ENCODE measurements at regions not wholly inside any gene's neighbourhood (a gene's known extent, or its start where the extent isn't known, plus 50 kb on each side); places are given as distances from the start of the nearest gene placed in this dataset.

- ATAC-seq: no peak
- no peak overlapping the region for H3K4me2 ChIP-seq (ENCODE audit: insufficient read depth, low read length)
Observed at GRCh38 chr6:117126213-117126612, 139.1 kb upstream of the VGLL2 start.

DNA sequence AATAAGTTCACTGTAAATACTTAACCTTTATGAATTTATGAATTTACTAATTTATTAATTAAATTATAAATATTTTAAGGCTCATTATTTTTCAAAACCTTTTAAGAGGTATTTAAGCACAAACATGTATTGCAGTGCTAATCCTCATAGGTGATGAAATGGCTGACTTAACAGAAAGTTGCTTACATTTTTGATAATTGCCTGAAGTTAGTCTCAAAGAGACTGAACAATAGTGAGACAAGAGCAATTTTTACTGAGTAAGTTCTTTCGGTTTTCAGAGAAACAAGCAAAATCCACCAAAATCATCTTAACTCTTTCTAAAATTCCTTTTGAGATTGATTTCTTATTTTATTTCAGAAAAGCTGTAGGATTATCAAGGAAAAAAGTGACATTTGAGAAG is 137.3 kb upstream of the VGLL2 start:
- POLR2A ChIA-PET: no interaction called here
- no peak overlapping the region for H3K4me3 ChIP-seq
- H3K9me3 ChIP-seq (replicated peaks; ENCODE audit: control insufficient read depth, insufficient read depth, low read depth, low read length): no peaks in the 10 kb centered on the region
- H3K9ac ChIP-seq (ENCODE audit: insufficient read depth in 1 of 2, low read depth in 2 of 2, low read length in 2 of 2): no peak overlapping the region
- no peak for DNase-seq (ENCODE audit: extremely low read depth in 1 of 4, low spot score in 3 of 4)
- H3K36me3 ChIP-seq (ENCODE audit: control insufficient read depth, insufficient read depth, low read length): no peaks in the 10 kb centered on the region
- WGBS (ENCODE audit: insufficient coverage, low coverage, missing lambda C conversion rate): 7% methylated on average over 1 of the region's 1 CpG
- no peaks in the 10 kb centered on the region for H4K20me1 ChIP-seq (replicated peaks; ENCODE audit: control insufficient read depth, insufficient read depth, low read length)
- no peaks in the 10 kb centered on the region for H3K9me1 ChIP-seq (ENCODE audit: control insufficient read depth, insufficient read depth, low read length)
- intact Hi-C loops (cut with micrococcal nuclease): no loop called here
- H2AFZ ChIP-seq (ENCODE audit: low read depth, low read length): no peak overlapping the region
- H3K4me2 ChIP-seq (ENCODE audit: insufficient read depth, low read length): no peak overlapping the region
- CTCF ChIA-PET (ENCODE audit: low intra/inter-chr PET ratio): no interaction called here
- no peak for TF ChIP-seq CHCHD3 (CRISPR knock-in tag; IDR thresholded peaks at IDR 0.05)
- TF ChIP-seq ATF1 (CRISPR knock-in tag; IDR thresholded peaks at IDR 0.05): no peak
- no peak for TF ChIP-seq ATF1 (tag; IDR thresholded peaks at IDR 0.05)
- no peak for TF ChIP-seq KHSRP (IDR thresholded peaks at IDR 0.05)
- no peak for TF ChIP-seq GATAD2B (IDR thresholded peaks at IDR 0.05; ENCODE audit: borderline replicate concordance)
- no peak for TF ChIP-seq PTRF (tag; IDR thresholded peaks at IDR 0.05)
- TF ChIP-seq KLF10 (CRISPR knock-in tag; IDR thresholded peaks at IDR 0.05): no peak
- TF ChIP-seq ZNF165 (CRISPR knock-in tag; IDR thresholded peaks at IDR 0.05; ENCODE audit: borderline replicate concordance): no peak
- no peak for TF ChIP-seq DLX4 (CRISPR knock-in tag; IDR thresholded peaks at IDR 0.05)
- TF ChIP-seq CTCF (IDR thresholded peaks at IDR 0.05 in 2 of 3, conservative IDR thresholded peaks at IDR 0.05 in 1 of 3; ENCODE audit: insufficient read depth in 2 of 3, low read depth in 1 of 3, low read length in 3 of 3): no peak
- no peak overlapping the region for H3K27ac ChIP-seq (ENCODE audit: extremely low read depth, low read depth, low read length)
- ATAC-seq: no peak
- H3K27me3 ChIP-seq (ENCODE audit: control insufficient read depth in 2 of 2, insufficient read depth in 2 of 2, low read length in 2 of 2): no peaks in the 10 kb centered on the region
- BruUV-seq (replicated peaks): no TSS peak
- no peaks in the 10 kb centered on the region for H3K4me1 ChIP-seq (replicated peaks in 1 of 2; ENCODE audit: control insufficient read depth in 2 of 2, insufficient read depth in 2 of 2, low read length in 2 of 2)
- H3K79me2 ChIP-seq (ENCODE audit: control insufficient read depth, insufficient read depth, low read length): no peaks in the 10 kb centered on the region
- no peak for FAIRE-seq
- in situ Hi-C loops (cut with MboI): no loop called here

More at GRCh38 chr6:117126213-117126612, 139.1 kb upstream of the VGLL2 start:
- H4K20me1 ChIP-seq (replicated peaks; ENCODE audit: control insufficient read depth, insufficient read depth, low read length): no peaks in the 10 kb centered on the region
- H3K4me1 ChIP-seq (replicated peaks in 1 of 2; ENCODE audit: control insufficient read depth in 2 of 2, insufficient read depth in 2 of 2, low read length in 2 of 2): no peaks in the 10 kb centered on the region
- no peak overlapping the region for H2AFZ ChIP-seq (ENCODE audit: low read depth, low read length)
- ChIA-PET POLR2A (no interaction called here), CTCF (ENCODE audit: low intra/inter-chr PET ratio) (no interaction called here)
- H3K79me2 ChIP-seq (ENCODE audit: control insufficient read depth, insufficient read depth, low read length): no peaks in the 10 kb centered on the region
- TF ChIP-seq ZNF184 (CRISPR knock-in tag; IDR thresholded peaks at IDR 0.05) (no peak), ZNF217 (CRISPR knock-in tag; IDR thresholded peaks at IDR 0.05) (no peak), ZNF282 (CRISPR knock-in tag; IDR thresholded peaks at IDR 0.05) (no peak), FOXA1 (IDR thresholded peaks at IDR 0.05; ENCODE audit: borderline replicate concordance) (no peak), RBBP5 (IDR thresholded peaks at IDR 0.05; ENCODE audit: borderline replicate concordance, insufficient read depth, low read length, poor library complexity, severe bottlenecking) (no peak), ESRRA (IDR thresholded peaks at IDR 0.05; ENCODE audit: borderline replicate concordance, low read depth) (no peak), KAT2B (IDR thresholded peaks at IDR 0.05; ENCODE audit: low read depth, low read length) (no peak), BCOR (IDR thresholded peaks at IDR 0.05) (no peak), CREBBP (IDR thresholded peaks at IDR 0.05; ENCODE audit: low read depth, low read length) (no peak), RNF2 (IDR thresholded peaks at IDR 0.05) (no peak), TBL1XR1 (IDR thresholded peaks at IDR 0.05; ENCODE audit: low read length in 2 of 2) (no peak), XRCC5 (IDR thresholded peaks at IDR 0.05; ENCODE audit: low read depth, low read length) (no peak), KLF6 (CRISPR knock-in tag; IDR thresholded peaks at IDR 0.05; ENCODE audit: borderline replicate concordance) (no peak)
- no peak for FAIRE-seq
- H3K27me3 ChIP-seq (ENCODE audit: control insufficient read depth in 2 of 2, insufficient read depth in 2 of 2, low read length in 2 of 2): no peaks in the 10 kb centered on the region
- no peak for DNase-seq (ENCODE audit: extremely low read depth in 1 of 4, low spot score in 3 of 4)
- intact Hi-C loops (cut with micrococcal nuclease): no loop called here
- H3K9me1 ChIP-seq (ENCODE audit: control insufficient read depth, insufficient read depth, low read length): no peaks in the 10 kb centered on the region
- no peak overlapping the region for H3K4me3 ChIP-seq
- no peak overlapping the region for H3K27ac ChIP-seq (ENCODE audit: extremely low read depth, low read depth, low read length)
- H3K9ac ChIP-seq (ENCODE audit: insufficient read depth in 1 of 2, low read depth in 2 of 2, low read length in 2 of 2): no peak overlapping the region
- in situ Hi-C loops (cut with MboI): no loop called here
- no TSS peak for BruUV-seq (replicated peaks)
- WGBS (ENCODE audit: insufficient coverage, low coverage, missing lambda C conversion rate): 0% methylated on average over 1 of the region's 1 CpG
- H3K9me3 ChIP-seq (replicated peaks; ENCODE audit: control insufficient read depth, insufficient read depth, low read depth, low read length): no peaks in the 10 kb centered on the region
- no peaks in the 10 kb centered on the region for H3K36me3 ChIP-seq (ENCODE audit: control insufficient read depth, insufficient read depth, low read length)
